ENCODE measurements at regions not wholly inside any gene's neighbourhood (a gene's known extent, or its start where the extent isn't known, plus 50 kb on each side); places are given as distances from the start of the nearest gene placed in this dataset.

DNA sequence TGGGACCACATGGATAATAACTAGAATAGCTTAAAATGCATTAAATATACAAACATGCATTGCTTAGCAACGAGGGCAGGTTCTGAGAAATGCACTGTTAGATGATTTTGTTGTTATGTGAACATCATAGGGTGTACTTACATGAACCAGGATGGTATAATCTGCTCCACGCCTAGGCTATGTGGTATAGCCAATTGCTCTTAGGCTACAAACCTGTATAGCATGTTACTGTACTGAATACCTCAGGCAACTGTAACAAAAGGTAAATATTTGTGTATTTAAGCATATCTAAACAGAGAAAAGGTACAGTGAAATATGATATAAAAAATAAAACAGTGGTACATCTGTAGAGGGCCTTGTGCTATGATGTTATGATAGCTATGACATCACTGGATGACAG lies 169.2 kb upstream of the IL15 start:
- Histone ChIP-seq H3K9me2 (replicated peaks; ENCODE audit: control insufficient read depth, low read length) (no peaks in the 10 kb centered on the region), H3K4me2 (ENCODE audit: low read length) (no peak overlapping the region), H3F3A (ENCODE audit: control insufficient read depth, insufficient read depth) (no peaks in the 10 kb centered on the region), H3K36me3 (ENCODE audit: control insufficient read depth, low read length) (no peaks in the 10 kb centered on the region), H3K4me1 (ENCODE audit: control insufficient read depth, low read length) (no peaks in the 10 kb centered on the region), H3K4me3 (ENCODE audit: low read length) (no peak overlapping the region), H3K27me3 (ENCODE audit: control insufficient read depth, low read length) (no peaks in the 10 kb centered on the region), H4K20me1 (ENCODE audit: control insufficient read depth, insufficient read depth, low read depth, low read length) (no peaks in the 10 kb centered on the region), H3K79me2 (ENCODE audit: control insufficient read depth, low read length) (no peaks in the 10 kb centered on the region), H3K9me3 (ENCODE audit: control insufficient read depth, insufficient read depth, low read length) (no peaks in the 10 kb centered on the region), H3K27ac (ENCODE audit: low read depth, low read length) (no peak overlapping the region)
- TF ChIP-seq EZH2phosphoT487 (IDR thresholded peaks at IDR 0.05; ENCODE audit: borderline replicate concordance, low read length) = no peak
- TF ChIP-seq, protein P1, sequence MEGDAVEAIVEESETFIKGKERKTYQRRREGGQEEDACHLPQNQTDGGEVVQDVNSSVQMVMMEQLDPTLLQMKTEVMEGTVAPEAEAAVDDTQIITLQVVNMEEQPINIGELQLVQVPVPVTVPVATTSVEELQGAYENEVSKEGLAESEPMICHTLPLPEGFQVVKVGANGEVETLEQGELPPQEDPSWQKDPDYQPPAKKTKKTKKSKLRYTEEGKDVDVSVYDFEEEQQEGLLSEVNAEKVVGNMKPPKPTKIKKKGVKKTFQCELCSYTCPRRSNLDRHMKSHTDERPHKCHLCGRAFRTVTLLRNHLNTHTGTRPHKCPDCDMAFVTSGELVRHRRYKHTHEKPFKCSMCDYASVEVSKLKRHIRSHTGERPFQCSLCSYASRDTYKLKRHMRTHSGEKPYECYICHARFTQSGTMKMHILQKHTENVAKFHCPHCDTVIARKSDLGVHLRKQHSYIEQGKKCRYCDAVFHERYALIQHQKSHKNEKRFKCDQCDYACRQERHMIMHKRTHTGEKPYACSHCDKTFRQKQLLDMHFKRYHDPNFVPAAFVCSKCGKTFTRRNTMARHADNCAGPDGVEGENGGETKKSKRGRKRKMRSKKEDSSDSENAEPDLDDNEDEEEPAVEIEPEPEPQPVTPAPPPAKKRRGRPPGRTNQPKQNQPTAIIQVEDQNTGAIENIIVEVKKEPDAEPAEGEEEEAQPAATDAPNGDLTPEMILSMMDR (IDR thresholded peaks at IDR 0.05; ENCODE audit: low read depth, low read length, poor library complexity, severe bottlenecking) = no peak

GRCh38 chr4:141469392-141469791 lies 167.0 kb upstream of the IL15 start:
- Histone ChIP-seq H4K20me1 (ENCODE audit: control insufficient read depth, insufficient read depth, low read depth, low read length) (no peaks in the 10 kb centered on the region), H3F3A (ENCODE audit: control insufficient read depth, insufficient read depth) (no peaks in the 10 kb centered on the region), H3K27me3 (ENCODE audit: control insufficient read depth, low read length) (no peaks in the 10 kb centered on the region), H3K4me3 (ENCODE audit: low read length) (no peak overlapping the region), H3K9me2 (replicated peaks; ENCODE audit: control insufficient read depth, low read length) (no peaks in the 10 kb centered on the region), H3K9me3 (ENCODE audit: control insufficient read depth, insufficient read depth, low read length) (no peaks in the 10 kb centered on the region), H3K36me3 (ENCODE audit: control insufficient read depth, low read length) (no peaks in the 10 kb centered on the region), H3K27ac (ENCODE audit: low read depth, low read length) (no peak overlapping the region), H3K79me2 (ENCODE audit: control insufficient read depth, low read length) (no peaks in the 10 kb centered on the region), H3K4me2 (ENCODE audit: low read length) (no peak overlapping the region), H3K4me1 (ENCODE audit: control insufficient read depth, low read length) (no peaks in the 10 kb centered on the region)
- no peak for TF ChIP-seq EZH2phosphoT487 (IDR thresholded peaks at IDR 0.05; ENCODE audit: borderline replicate concordance, low read length)
- TF ChIP-seq, protein P1 (IDR thresholded peaks at IDR 0.05; ENCODE audit: low read depth, low read length, poor library complexity, severe bottlenecking) = no peak

DNA sequence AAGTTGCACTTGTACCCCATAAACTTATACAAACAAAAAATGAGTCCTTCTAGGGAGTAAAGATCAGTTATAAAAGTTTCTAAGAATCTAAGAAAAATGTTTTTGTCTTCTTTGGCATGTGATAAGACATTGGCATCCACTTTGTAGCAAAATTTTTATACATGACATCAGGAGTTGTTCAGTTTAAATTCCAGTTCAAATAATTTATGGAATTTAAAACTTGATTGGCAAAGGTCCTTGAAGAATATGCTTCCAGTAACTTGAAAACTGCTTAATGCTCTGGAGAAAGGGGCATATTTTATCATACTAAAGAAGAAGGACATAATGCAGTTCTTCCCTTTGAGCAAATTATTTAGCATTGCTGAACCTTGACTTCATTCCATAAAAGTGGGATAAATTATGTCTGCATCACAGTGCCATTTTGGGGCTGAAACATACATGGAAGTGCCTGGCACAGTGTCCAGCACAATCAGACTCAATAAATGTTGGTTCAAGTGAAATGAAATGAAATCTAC lies 163.3 kb upstream of the IL15 start:
- H3K4me2 ChIP-seq (ENCODE audit: low read length) = no peak overlapping the region
- H3K4me3 ChIP-seq (ENCODE audit: low read length) = no peak overlapping the region
- no peaks in the 10 kb centered on the region for H3K4me1 ChIP-seq (ENCODE audit: control insufficient read depth, low read length)
- no peak overlapping the region for H3K27ac ChIP-seq (ENCODE audit: low read depth, low read length)
- H3K36me3 ChIP-seq (ENCODE audit: control insufficient read depth, low read length) = no peaks in the 10 kb centered on the region
- H3K27me3 ChIP-seq (ENCODE audit: control insufficient read depth, low read length) = no peaks in the 10 kb centered on the region
- H4K20me1 ChIP-seq (ENCODE audit: control insufficient read depth, insufficient read depth, low read depth, low read length) = no peaks in the 10 kb centered on the region
- no peaks in the 10 kb centered on the region for H3K79me2 ChIP-seq (ENCODE audit: control insufficient read depth, low read length)
- H3K9me2 ChIP-seq (replicated peaks; ENCODE audit: control insufficient read depth, low read length) = no peaks in the 10 kb centered on the region
- H3K9me3 ChIP-seq (ENCODE audit: control insufficient read depth, insufficient read depth, low read length) = no peaks in the 10 kb centered on the region
- TF ChIP-seq, protein P1 (IDR thresholded peaks at IDR 0.05; ENCODE audit: low read depth, low read length, poor library complexity, severe bottlenecking) = no peak
- TF ChIP-seq EZH2phosphoT487 (IDR thresholded peaks at IDR 0.05; ENCODE audit: borderline replicate concordance, low read length) = no peak
- no peaks in the 10 kb centered on the region for H3F3A ChIP-seq (ENCODE audit: control insufficient read depth, insufficient read depth)
